Renal pelvis (tissue), 1 donor: ENCODE measurements at regions not wholly inside any gene's neighbourhood (a gene's known extent, or its start where the extent isn't known, plus 50 kb on each side); places are given as distances from the start of the nearest gene placed in this dataset.

ENCODE experiments used
- DNase-seq: peaks from one replicate; pipeline ENCODE4 v3.0.0-alpha.2; 2013

DNA sequence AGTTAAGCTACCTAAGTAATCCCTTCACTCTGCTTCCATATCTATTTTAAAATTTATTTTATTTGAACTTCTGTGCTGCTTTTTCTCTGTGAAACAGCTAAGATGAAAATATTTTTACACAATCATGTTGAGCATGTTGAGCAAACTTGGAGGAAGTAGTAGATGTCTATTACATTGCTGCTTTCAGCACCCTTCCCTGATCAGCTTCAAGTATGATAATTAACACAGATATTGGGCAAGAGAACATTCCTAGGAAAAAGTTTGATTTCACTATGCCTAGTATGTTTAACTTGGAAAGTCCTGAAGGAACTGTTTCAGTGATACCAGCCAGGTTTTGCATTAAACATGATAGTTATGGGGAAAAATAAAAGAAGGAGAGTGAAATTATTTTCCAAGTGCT, 283.6 kb downstream of the ELAVL2 start:
- no peak for DNase-seq

GRCh38 chr9:23542927-23543326, 283.1 kb downstream of the ELAVL2 start:
- DNase-seq: no peak

DNA sequence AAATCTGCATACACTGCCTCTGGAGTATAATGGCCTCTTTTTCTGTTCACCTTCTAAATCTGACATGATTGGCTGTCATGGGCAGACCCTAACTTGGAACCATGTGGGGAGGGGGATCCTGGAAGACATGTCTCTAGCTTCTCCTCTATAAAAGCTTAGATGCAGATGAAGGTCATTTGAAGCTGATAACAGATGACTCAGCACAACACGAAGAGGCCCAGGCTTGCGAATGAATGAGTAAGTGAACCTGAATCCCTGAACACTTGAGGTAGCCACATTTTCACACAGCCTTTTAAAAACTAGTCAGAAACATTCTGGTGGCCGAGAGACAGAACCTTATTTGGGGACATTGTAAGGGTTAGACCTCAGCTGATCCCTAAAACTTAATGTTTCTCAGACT, 282.6 kb downstream of the ELAVL2 start:
- DNase-seq: no peak

GRCh38 chr9:23545728-23546127, 280.3 kb downstream of the ELAVL2 start:
- no peak for DNase-seq

DNA sequence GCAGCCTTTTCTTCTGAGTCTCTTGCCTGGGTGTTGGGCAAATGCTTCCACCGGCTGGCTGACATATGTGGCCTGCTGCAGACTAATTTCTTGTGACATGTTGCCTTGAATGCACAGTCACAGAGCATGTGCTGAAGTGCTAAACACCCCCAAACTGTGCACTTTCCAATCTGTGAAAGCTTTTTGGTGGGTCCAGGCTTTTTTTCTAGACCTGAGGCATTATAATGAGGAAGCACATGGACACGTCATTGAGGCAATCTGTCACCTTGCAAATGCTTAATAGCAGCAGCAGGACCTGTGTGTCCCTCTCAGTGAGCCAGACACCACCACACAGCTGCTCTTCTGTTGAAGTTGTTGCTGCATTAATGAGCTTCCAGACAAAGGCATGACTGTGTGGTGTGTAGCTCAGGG, 274.7 kb downstream of the ELAVL2 start:
- no peak for DNase-seq

DNA sequence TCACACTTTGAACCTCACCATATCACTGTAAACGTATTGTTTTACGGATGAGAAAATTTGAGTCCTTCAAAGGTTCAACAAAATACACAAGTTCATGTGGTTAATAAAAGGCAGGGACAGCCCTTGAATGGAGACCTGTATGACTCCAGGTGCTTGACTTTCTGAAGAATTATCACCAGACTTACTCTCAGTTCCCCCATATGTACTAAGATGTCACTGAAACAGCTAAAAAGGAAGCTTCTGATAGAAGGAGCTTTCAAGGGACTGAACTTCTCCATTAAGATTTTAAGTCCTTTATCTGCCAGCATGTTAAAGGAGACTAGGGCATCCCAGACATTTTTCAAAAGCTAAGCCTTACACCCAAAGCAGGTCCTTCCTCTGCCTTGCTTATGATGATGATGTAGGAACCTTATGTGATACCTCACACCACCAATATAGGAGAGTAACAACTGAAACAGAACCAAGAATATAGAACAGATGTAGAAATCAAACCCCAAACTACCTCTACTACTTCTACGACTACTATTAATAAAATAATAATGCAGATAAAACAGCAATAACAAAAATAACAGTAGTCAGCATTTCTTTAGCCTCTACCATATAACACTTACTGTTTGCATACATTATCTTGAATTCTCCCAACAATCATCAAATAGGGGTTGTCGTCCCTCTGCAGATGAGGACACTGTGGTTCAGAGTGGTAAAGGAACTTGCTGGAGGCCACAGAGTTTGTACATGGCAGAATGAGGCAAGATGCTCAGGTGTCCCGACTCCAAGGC, 273.9 kb downstream of the ELAVL2 start:
- DNase-seq: no peak

- no peak for DNase-seq
Measured at GRCh38 chr9:23552876-23553601, 273.0 kb downstream of the ELAVL2 start.

- no peak for DNase-seq
Measured at GRCh38 chr9:23554686-23555085, 271.4 kb downstream of the ELAVL2 start.

- no peak for DNase-seq
Measured at GRCh38 chr9:23555851-23556250, 270.2 kb downstream of the ELAVL2 start.

- no peak for DNase-seq
Measured at GRCh38 chr9:23556459-23556858, 269.6 kb downstream of the ELAVL2 start.

DNA sequence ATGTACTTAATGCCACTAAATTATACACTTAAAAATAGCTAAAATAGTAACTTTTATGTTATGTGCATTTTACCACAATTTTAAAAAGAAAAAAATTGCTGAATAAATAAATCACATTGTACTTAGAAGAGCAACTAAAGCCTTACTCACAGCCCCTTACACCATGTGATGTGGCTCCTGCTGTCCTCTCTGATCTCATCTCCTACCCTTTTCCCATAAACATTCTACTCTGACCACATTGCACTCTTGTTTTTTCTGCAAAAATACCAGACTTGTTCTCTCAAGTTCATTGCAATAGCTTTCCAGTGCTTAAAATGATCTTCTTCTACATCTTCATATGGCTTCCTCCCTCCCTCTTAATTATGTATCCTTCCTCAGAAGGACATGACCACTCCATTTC, 268.4 kb downstream of the ELAVL2 start:
- DNase-seq: no peak

DNA sequence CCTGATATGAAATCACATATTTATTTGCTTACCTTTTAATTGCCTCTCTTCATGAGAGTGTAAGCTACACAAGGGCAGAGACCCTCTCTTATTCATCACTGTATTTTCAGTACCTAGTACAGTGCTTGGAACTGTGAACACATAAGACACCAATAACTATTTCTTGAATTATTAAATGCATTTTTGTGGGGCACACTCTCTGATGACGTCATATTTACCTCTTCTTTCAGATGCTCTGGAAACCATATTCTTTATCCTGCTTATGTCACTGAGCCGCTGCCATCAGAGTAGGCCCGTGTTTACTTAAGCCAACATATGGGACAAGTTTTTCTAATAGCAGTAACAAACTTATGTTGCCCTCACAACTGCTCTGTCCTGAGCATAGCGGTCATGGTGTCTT, 266.5 kb downstream of the ELAVL2 start:
- no peak for DNase-seq

- no peak for DNase-seq
Measured at GRCh38 chr9:23563517-23563916, 262.5 kb downstream of the ELAVL2 start.

- no peak for DNase-seq
Measured at GRCh38 chr9:23567516-23568165, 258.4 kb downstream of the ELAVL2 start.

- no peak for DNase-seq
Measured at GRCh38 chr9:23571414-23572104, 254.5 kb downstream of the ELAVL2 start.

DNA sequence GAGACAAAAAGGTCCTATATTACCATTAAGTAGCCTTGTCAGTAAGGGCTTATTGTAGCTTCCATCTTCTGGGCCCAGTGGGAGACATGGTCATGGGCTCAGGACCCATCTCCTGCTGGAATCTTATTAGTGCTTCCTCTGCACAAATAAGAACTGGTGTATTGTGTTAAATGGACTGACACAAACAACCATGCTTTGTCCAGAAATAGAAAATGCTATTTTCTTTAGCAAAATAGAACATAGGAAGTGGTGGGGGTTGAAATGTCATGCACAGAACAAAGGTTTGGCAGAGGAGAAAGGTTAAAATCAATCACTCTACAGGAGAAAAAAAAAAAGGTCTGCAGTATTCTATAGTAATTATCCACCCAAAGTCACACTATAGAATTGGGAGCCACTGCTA, 252.2 kb downstream of the ELAVL2 start:
- no peak for DNase-seq

DNA sequence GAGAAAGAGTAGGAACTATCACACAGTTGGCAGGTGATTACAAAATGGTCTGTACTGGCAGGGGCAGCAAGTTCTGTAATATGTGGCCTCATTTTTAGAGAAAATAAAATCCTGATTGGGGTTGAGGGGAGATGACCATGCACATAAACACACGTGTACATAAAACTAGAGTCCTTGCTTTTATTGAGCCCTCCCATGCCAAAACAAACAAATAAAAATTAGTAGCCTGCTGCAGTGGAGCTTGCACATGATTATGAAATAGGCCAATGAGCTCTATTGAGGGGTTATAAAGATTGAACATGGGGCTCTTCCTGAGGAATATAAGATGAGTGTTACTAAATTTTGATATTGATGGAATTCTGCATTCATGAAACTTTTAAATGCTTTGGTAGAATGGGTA, 248.4 kb downstream of the ELAVL2 start:
- no peak for DNase-seq

DNA sequence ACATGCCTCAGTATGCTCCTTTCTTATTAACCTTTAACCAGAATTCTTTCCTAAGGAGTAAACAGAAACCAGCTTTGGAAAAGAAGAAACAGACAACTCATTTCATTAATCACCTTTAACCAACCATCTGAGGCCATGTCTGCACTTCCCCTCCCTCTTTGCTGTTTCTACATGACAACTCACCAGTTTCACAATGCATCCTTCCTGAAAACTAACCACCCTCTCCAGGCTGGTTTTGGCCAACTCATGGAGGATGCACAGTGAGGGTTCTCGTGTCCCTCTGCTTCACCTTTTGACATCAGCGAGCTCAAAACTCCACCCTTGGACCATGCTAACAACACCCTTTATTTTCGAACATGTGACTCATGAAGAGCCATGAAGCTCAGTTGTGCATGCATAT, 244.1 kb downstream of the ELAVL2 start:
- no peak for DNase-seq

GRCh38 chr9:23582836-23583235, 243.2 kb downstream of the ELAVL2 start:
- DNase-seq: no peak

GRCh38 chr9:23586906-23587305, 239.1 kb downstream of the ELAVL2 start:
- no peak for DNase-seq

GRCh38 chr9:23587433-23587832, 238.6 kb downstream of the ELAVL2 start:
- no peak for DNase-seq

DNA sequence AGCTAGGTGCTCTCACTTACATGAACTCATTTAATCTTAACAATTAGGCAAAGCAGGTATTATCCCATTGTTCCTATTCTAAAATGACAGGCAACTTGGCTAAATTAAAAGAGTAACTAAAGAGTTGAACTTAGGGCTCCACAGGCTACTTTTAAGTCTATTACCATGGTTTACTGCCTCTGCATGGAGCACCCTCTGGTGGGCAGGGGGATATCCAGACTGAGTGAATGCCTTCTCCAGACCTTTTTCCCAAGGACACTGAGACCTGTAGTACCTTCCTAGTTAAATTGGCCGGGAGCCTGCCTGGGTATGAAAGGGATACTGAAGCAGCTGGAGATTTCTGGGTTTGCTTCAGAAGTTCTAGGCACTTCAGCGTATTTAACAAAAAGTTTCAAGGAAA, 238.1 kb downstream of the ELAVL2 start:
- no peak for DNase-seq
